SU-DHL-6 (cell line): ENCODE measurements at regions not wholly inside any gene's neighbourhood (a gene's known extent, or its start where the extent isn't known, plus 50 kb on each side); places are given as distances from the start of the nearest gene placed in this dataset.

ENCODE experiments used
- CTCF ChIP-seq: fragments of 200-600 bp; sonication (generic); IDR thresholded peaks from one replicate; pipeline ENCODE4 v1.5.1; 2017; ENCODE audit warnings: antibody characterized with exemption, mild to moderate bottlenecking, low read length, moderate library complexity; ENCODE audit not compliant: insufficient read depth, poor library complexity, severe bottlenecking
- EZH2phosphoT487 ChIP-seq: fragments of 200-600 bp; sonication (generic), shearing (Covaris generic); conservative IDR thresholded peaks from 2 replicates; pipeline ENCODE4 v1.6.1; 2018; ENCODE audit warnings: mild to moderate bottlenecking, antibody characterized with exemption, low read length, moderate library complexity, mixed read lengths

DNA sequence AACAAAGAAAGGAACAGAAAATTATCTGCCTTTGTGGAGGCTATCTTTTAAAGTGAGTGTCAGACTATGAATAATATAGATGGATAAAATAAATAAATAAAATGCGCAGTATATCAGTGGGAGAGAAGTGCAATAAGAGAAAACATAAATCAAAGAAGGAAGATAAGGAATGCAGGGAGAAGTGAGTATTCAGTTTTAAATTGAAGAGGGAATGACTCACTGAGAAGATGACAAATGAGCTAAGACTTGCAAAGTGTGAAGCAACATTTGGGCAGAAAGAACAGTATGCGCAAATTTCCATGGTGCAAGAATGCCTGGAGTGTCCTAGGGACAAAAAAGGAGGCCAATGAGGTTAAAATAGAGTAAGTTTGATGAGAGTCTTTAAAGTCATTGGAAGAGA lies 1300.1 kb upstream of the ALCAM start:
- no peak for TF ChIP-seq CTCF
- TF ChIP-seq EZH2phosphoT487 = no peak
